GM19438 (cell line): ENCODE measurements at regions not wholly inside any gene's neighbourhood (a gene's known extent, or its start where the extent isn't known, plus 50 kb on each side); places are given as distances from the start of the nearest gene placed in this dataset.
"Not testable (repeated sequence)": the region's sequence is repeated elsewhere in the genome, so short reads cannot be mapped to it uniquely, and the experiment has no call there.

Experiments
- ATAC-seq: cut with Tn5 transposase; IDR thresholded peaks from one replicate; pipeline ENCODE4 v1.9.1; 2021; ENCODE audit warnings: low read depth; ENCODE audit not compliant: unreplicated experiment

GRCh38 chr10:84626397-84627087 lies 298.2 kb downstream of the CCSER2 start:
- no peak for ATAC-seq

GRCh38 chr10:84632866-84633265 lies 304.5 kb downstream of the CCSER2 start:
- no peak for ATAC-seq

- ATAC-seq = no peak
Observed at GRCh38 chr10:84634636-84635035, 306.2 kb downstream of the CCSER2 start.

- not testable (repeated sequence) for ATAC-seq
Observed at GRCh38 chr10:84650628-84651027, 322.2 kb downstream of the CCSER2 start.

- ATAC-seq = peak; percentile 93
Observed at GRCh38 chr10:84654671-84655070, 326.3 kb downstream of the CCSER2 start.

GRCh38 chr10:84659027-84659426 lies 330.6 kb downstream of the CCSER2 start:
- no peak for ATAC-seq

GRCh38 chr10:84659497-84660439 lies 331.4 kb downstream of the CCSER2 start:
- ATAC-seq = no peak

GRCh38 chr10:84660450-84661159 lies 332.2 kb downstream of the CCSER2 start:
- no peak for ATAC-seq

- ATAC-seq = no peak
Observed at GRCh38 chr10:84665211-84665610, 336.8 kb downstream of the CCSER2 start.

GRCh38 chr10:84665883-84666463 lies 337.6 kb downstream of the CCSER2 start:
- peak; percentile 74 for ATAC-seq

GRCh38 chr10:84668186-84668763 lies 339.9 kb downstream of the CCSER2 start:
- ATAC-seq = no peak

GRCh38 chr10:84675060-84675459 lies 346.7 kb downstream of the CCSER2 start:
- ATAC-seq = no peak

- ATAC-seq = no peak
Observed at GRCh38 chr10:84676536-84676935, 348.1 kb downstream of the CCSER2 start.

GRCh38 chr10:84681781-84682180 lies 353.4 kb downstream of the CCSER2 start:
- no peak for ATAC-seq

- ATAC-seq = no peak
Observed at GRCh38 chr10:84683550-84683949, 355.2 kb downstream of the CCSER2 start.

- ATAC-seq = no peak
Observed at GRCh38 chr10:84683980-84684740, 355.8 kb downstream of the CCSER2 start.

- ATAC-seq = no peak
Observed at GRCh38 chr10:84685047-84685660, 356.8 kb downstream of the CCSER2 start.

- no peak for ATAC-seq
Observed at GRCh38 chr10:84693006-84693405, 364.6 kb downstream of the CCSER2 start.

GRCh38 chr10:84695902-84696301 lies 367.5 kb downstream of the CCSER2 start:
- no peak for ATAC-seq
